ENCODE measurements at regions not wholly inside any gene's neighbourhood (a gene's known extent, or its start where the extent isn't known, plus 50 kb on each side); places are given as distances from the start of the nearest gene placed in this dataset.

DNA sequence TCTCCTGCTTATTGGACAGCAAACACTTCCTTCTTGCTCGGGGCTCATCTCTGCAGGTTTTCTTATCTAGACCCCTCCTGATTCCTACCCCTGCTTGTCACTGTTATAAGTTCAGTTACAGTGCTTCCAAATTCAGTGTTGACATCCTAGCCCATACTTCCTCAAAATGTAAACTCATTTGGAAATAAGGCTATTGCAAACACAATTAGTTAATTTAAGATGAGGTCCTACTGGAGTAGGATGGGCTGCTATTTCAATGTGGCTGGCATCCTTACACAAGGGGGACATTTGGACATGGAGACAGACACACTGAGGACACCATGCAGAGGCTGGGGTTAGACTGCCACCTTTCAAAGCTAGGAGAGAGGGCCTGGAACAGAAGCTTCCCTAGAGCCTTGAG lies 85.2 kb upstream of the NPVF start:
- DNase-seq (ENCODE audit: extremely low read depth, low read depth): no peak
- H3K4me3 ChIP-seq (replicated peaks; ENCODE audit: low read depth, low read length): no peak overlapping the region
- no peak for TF ChIP-seq CTCF (IDR thresholded peaks at IDR 0.05; ENCODE audit: low read depth, low read length, missing control alignments)

GRCh38 chr7:25314094-25314730 lies 85.9 kb upstream of the NPVF start:
- no peak for TF ChIP-seq CTCF (IDR thresholded peaks at IDR 0.05; ENCODE audit: low read depth, low read length, missing control alignments)
- no peak overlapping the region for H3K4me3 ChIP-seq (replicated peaks; ENCODE audit: low read depth, low read length)
- DNase-seq (ENCODE audit: extremely low read depth, low read depth): no peak

DNA sequence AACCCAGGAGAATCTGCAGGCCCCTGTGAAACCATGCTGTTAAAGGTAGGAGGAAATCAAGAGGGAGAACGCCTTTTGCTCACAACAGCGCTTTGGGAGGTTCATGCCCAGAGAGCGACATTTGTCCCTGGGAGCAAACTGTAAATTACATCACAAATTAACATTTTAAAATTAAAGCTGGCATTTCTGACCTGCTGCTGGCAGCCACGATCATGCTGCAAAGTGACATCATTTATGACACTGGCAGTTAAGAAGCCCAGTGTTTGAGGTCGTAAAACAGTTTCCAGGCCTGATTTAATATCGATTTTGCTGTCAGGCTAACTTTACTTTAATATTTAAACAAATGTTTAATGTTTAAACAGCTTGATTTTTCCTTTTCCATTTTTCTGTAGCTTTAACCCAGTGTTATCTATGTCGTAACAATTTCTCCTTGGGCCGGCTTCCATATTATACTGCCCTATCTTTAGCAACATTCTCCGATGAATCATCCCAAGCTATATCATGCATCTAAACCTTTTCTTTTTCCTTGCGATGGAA lies 86.5 kb upstream of the NPVF start:
- H3K4me3 ChIP-seq (replicated peaks; ENCODE audit: low read depth, low read length): no peak overlapping the region
- DNase-seq (ENCODE audit: extremely low read depth, low read depth): no peak
- TF ChIP-seq CTCF (IDR thresholded peaks at IDR 0.05; ENCODE audit: low read depth, low read length, missing control alignments): no peak

GRCh38 chr7:25316366-25316765 lies 88.1 kb upstream of the NPVF start:
- no peak for TF ChIP-seq CTCF (IDR thresholded peaks at IDR 0.05; ENCODE audit: low read depth, low read length, missing control alignments)
- H3K4me3 ChIP-seq (replicated peaks; ENCODE audit: low read depth, low read length): no peak overlapping the region
- DNase-seq (ENCODE audit: extremely low read depth, low read depth): no peak

DNA sequence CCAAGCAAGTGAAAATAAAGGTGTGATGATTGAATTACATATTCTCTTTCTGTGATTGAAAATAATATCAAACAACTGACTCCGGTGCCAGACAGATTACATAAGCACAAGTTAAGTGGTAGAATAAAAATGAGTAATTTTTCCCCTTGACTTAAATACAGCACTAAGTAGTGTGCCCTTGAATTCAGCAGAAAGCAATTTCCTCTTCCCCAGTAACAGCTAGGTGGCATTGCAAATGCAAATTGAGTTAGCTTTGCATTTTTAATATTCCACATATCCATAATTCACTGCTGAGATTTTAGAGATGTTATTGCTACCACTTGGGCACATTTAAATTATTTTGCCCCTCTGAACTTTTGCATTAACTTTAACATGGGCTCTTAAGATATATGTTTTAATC lies 89.8 kb upstream of the NPVF start:
- TF ChIP-seq CTCF (IDR thresholded peaks at IDR 0.05; ENCODE audit: low read depth, low read length, missing control alignments): no peak
- H3K4me3 ChIP-seq (replicated peaks; ENCODE audit: low read depth, low read length): no peak overlapping the region
- no peak for DNase-seq (ENCODE audit: extremely low read depth, low read depth)

DNA sequence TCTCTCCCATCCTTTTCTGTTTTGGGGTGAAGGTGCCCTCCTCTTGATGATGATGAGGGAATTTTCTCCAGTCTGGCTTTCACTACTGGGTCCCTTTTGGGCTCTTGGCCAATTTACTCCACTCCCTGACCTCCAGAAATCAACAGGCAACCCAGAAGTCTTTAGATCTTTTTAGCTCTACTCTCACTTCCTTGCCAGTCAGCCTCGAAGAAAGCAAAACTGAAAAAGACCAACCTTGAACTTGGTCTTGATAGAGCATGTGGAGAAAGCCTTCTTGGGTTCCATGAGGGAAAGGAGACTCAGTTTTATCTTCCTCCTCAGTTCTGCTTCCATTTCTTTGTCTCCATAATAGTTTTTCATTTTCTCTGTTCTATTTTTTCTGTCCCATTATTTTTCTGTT lies 91.4 kb upstream of the NPVF start:
- TF ChIP-seq CTCF (IDR thresholded peaks at IDR 0.05; ENCODE audit: low read depth, low read length, missing control alignments): no peak
- no peak overlapping the region for H3K4me3 ChIP-seq (replicated peaks; ENCODE audit: low read depth, low read length)
- no peak for DNase-seq (ENCODE audit: extremely low read depth, low read depth)

DNA sequence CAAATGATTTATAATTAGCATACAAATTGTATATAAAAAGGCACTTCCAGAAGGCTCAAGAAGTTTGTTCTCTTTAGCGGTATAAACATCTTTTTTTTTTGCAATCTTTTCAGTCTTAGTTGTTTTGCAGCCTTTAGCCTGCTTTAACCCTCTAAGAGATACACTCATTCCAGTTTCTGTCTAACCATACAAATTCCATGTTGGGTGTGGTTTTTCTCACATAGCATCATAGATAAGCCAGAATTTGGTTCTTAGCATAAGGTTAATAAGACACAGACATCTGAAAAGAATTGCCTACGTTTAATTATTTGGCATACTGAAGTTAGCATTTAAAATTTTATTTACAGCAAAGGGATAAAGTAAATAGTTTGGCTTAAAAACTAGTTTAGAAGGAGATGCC lies 92.5 kb upstream of the NPVF start:
- no peak for DNase-seq (ENCODE audit: extremely low read depth, low read depth)
- TF ChIP-seq CTCF (IDR thresholded peaks at IDR 0.05; ENCODE audit: low read depth, low read length, missing control alignments): no peak

More for the DNA sequence above, 92.5 kb upstream of the NPVF start:
- no peak overlapping the region for H3K4me3 ChIP-seq (replicated peaks; ENCODE audit: low read depth, low read length)
